Activated CD4-positive, CD25-positive, alpha-beta regulatory T cell treated with anti-CD3 and anti-CD28 coated beads, Interleukin-2, amount 50 U/mL, for 24 hours (primary cell): ENCODE measurements at regions not wholly inside any gene's neighbourhood (a gene's known extent, or its start where the extent isn't known, plus 50 kb on each side); places are given as distances from the start of the nearest gene placed in this dataset.

Source experiments
- ATAC-seq, 2 donors: fragments of 150-1000 bp; cut with Tn5 transposase; one replicate each; pipeline ENCODE4 v1.10.0; 2021; ENCODE audit warnings: mild to moderate bottlenecking in 1 of 2, moderate library complexity in 1 of 2

DNA sequence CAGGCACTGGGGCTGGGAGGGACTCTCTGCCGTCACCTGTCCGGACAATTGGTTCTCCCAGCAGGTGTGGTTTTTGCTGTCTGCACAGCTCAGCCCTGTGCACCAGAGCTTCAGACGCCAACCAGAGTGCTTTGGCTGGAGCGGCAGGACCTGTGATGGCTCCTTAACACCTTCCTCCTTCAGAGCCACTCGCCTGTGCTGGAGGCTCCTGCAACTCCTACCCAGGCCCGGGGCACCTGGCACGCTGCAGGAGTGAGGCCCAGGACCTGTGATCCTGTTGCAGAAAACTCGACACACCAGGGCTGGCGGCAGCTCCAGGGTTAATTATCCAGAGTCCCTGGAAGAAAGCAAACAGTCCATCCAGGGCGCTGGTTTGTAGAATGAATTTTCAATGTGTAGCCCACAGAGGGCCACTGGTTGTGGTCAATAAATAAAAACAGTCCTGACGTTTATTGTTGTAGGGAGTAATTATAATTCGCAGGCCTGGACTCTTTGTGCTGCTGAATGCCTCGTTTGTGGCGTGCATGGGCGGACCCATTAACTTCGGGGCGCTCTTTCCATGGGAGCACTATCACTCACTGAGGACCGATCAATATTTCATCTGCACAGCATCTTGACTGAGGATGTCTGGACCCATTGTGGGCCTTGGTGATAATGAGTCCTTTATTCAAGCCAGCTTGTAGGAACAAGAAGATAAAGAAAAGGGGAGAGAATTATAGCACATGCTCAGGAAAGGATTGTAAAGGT, 339.7 kb upstream of the IRX4 start:
- no peak for ATAC-seq

DNA sequence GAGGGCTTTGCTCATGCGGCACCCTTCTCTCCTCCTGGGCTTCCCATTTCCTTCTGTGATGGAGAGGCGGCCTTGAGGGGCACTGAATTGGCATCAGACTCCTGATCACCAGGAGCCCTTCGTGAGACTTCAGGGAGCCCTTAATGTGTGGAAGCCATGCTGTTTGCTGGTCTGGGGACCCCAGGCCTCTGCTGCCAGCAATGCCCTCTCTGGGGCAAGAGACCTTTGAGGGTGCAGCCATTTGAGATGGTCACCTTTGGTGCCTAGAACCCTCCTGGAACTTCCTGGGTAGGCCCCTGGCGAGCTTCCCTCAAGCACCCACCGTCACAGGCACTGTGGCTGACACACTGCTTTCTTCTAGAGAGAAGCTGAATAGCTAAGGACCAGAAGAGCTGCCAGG, 338.7 kb upstream of the IRX4 start:
- no peak for ATAC-seq

DNA sequence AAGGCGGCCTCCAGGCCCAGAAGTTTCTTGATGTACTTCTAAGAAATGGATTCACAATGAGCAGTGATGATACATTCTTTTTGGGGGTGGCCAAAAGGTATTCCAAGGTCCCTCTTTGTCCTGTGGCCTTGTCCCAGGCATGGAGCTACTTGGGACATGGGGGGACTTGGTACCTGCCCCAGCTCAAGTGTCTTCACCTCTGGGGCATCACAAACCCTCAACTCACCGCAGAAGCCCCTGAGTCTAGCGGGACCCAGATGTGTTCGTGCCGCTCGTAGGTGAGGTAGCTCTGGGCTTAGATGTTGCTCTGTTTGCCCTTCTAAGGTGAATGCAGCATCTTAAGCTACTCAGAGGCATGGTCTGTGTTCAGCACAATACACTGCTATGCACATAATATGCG, 338.0 kb upstream of the IRX4 start:
- no peak for ATAC-seq

DNA sequence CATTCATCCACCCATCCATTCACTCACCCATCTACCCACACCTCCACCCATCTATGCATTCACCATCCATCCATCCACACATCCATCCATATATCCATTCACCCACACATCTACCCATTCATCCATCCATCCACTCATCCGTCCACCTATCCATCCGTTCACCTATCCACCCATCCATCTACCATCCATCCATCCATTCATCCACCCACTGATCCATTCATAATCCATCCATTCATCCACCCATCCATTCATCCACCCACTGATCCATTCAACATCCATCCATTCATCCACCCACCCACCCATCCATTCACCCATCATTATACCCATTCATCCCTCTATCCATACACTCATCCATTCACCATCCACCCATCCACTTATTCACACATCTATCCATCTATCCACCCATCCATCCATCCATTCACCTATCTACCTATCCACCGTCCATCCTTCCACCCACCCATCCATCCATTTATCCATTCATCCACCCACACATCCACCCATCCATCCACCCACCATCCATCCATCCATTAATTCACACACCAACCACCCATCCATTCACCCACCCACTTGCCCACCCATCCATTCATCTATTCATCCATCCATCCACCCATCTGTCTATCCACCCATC, 336.5 kb upstream of the IRX4 start:
- no peak for ATAC-seq

DNA sequence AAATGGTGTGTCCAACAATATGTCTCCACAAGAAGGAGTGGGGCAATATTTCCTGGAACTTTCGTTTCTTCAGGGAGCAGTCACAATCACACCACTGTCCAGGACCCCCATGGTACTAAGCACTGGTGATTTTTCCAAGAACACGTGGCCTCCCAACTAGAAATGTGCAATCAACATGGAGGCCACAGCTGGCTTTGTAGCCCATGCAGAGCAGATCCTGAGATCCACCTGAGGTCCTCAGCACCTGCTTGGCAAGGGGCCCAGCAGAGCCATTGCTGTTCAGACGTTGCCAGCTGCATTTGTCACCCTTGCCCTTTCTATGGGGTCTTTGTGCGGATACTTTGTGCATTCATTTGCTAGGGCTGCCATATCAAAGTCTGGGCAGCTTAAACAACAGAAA, 334.5 kb upstream of the IRX4 start:
- no peak for ATAC-seq

DNA sequence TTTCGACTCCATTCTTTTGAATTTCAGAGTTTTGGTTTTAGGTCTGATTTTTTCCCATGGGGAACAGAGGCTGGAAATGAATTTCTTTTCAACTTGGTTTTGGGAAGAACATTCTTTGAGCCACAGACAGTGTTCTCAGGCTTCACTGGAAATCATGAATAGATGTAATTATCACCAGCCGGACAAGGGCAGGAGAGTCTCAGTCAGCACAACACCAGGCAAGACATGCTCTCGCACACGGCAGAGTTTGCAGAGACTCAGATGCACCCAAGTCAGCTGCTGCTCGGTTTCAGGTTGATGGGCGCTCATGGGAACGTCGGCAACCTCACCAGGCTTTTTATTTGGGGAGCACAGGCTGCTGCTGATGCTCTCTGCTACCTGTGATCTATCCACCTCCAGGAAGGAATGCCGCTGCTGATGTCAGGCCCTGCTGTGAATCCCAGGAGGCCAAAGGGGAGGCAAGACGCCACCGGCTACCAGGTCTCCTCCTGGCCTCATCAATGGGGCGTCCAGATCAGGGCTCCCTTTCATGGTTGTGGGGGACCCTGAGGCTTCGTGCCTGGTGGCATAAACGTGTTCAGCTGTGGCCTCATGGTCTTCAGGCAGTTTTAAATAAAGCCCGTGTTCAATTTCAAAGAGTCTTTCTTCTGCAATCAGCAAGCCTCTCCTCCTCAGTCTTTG, 332.3 kb upstream of the IRX4 start:
- ATAC-seq = no peak

DNA sequence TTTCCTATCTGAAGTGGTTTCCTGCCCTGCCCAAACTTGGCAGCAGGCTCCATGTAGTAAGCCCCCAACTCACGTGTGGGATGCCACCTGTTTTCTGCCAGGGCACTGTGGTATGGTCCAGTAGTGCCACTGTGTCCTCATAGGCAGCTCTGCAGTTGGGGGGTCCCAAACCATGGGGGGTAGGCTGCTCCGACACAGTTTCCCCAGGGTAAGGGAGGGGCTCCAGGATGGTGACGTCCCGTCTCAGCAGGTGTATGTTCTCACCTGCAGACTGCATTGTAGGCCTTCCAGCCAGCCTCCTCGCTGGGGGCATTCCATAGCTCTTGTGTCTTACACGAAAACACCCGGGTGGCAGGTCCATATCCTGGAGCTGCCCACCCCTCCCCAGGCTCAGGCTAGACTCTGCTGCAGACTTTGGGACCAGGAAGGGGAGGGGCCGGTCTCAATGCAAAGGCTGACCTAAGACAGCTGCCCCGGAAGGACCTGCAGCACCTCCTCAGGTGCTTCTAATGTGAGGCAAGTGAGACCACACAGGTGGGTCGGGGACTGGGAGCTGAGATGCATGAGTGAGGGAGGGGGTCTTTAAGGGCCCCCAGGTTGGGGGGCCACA, 330.5 kb upstream of the IRX4 start:
- no peak for ATAC-seq

DNA sequence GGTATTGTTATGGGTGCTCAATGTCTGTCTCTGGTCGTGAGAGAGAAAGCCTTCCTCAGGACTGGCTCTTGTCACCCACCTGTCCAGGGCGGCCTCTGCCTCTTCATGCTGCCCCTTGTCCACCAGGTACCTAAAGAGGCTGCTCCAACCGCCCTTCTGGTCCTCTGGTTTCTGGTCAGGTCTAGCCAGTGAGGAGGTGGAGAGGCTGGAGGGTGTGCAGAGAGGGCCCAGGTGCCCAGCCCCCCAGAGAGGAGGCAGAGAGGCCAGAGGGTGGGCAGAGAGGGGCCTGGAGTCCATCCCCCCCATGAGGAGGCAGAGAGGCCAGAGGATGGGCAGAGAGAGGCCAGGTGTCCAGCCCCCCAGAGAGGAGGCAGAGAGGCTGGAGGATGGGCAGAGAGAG, 329.8 kb upstream of the IRX4 start:
- no peak for ATAC-seq

DNA sequence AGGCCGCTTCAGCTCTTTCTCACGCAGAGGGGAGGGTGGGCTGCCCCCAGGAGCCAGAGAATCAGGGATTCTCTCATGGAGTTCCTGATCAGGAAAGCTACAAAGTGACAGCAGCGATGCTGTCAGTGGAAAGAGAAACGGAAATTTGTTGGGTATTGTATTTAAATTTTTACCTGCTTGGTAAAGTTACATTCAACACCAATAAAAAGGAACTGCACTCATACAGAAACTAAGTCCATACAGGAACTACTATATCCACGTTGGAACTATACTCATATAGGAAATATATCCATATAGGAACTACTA, 325.5 kb upstream of the IRX4 start:
- ATAC-seq = no peak

DNA sequence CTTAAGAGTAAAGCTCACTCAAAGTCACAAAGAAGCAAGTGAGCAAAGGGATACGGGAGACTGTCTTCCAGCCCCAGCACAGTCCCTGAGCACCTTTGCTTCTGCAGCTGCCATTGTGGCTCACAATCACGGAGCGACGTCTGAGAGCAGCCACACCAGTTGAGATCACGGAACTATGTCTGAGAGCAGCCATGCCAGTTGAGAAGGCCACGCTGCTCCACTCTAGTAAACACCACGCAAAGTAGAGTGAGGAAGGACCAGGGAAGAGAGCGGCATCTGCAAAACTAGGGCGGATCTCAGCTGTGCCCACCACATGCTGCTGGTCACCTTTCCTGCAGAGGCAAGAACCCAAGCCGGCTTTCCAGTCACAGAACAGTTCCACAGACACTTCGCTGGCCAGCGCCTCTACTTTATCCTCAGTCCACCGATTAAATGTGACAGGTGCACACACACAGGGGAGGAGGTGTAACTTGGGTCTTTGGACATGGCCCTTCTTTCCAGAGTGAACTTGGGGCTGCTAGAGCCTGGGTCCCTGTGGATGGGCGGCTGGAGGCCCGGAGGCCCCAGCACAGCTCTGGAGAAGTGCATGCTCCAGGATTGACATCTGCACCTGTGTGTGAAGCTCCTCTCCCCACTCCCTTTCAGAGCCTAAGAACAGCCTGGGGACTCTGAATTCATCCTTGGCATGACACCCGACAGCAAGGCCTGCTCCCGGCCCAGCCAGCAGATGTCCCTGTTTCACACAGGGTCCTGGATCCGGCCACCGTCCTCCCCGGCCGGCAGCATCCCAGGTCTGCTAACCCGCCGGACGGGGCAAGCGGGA, 324.9 kb upstream of the IRX4 start:
- ATAC-seq = no peak

DNA sequence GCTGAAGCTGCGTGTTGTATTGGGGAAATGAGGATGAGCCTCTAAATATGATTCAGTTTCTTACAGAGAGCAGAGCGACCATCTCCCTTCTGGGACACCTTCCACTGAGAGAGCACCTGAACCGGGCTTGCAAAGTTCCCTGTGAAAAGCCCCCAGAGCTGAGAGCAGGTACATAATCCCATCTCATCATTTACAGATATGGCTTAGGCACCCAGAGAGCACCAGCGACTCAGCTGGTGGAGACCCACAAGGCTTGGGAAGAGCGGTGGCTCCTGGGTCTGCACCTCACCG, 324.3 kb upstream of the IRX4 start:
- no peak for ATAC-seq

DNA sequence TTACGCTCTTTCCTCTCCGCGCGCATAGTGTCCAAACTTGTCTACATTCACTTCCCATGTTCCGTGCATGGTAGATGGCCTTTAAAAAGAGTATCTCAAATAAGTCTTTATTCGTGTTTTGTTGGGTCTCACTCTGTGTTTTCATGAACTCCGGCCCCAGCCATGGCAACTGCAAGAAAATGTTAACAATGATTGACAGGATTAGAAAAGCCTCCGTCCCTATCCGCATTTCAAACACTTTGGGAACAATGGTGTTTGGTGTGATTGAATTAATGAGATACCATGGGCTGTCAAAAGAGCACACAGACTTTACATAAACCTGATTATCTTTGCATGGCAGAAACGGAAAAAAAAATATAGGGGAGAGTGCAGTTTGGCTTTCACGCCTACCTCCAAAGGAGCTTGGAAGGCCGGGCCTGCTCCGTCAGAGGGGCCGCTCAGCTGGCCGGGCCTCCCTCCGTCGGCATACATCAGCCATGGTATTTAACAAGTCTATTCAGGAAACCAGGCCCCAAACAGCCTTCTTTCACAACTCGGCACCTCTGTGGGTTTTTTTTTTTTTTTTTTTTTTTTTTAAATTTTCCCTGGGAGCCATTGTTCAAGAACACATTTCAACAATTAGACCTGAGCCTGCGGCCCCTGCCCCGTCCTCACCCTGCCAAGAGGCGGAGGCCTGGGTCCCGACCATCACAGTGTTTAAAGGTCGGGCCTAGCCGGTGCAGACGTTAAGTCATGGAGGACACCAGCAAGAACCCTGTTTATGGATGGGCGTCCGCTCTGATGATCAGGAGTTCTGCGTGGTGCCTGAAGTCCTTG, 323.8 kb upstream of the IRX4 start:
- ATAC-seq = no peak

DNA sequence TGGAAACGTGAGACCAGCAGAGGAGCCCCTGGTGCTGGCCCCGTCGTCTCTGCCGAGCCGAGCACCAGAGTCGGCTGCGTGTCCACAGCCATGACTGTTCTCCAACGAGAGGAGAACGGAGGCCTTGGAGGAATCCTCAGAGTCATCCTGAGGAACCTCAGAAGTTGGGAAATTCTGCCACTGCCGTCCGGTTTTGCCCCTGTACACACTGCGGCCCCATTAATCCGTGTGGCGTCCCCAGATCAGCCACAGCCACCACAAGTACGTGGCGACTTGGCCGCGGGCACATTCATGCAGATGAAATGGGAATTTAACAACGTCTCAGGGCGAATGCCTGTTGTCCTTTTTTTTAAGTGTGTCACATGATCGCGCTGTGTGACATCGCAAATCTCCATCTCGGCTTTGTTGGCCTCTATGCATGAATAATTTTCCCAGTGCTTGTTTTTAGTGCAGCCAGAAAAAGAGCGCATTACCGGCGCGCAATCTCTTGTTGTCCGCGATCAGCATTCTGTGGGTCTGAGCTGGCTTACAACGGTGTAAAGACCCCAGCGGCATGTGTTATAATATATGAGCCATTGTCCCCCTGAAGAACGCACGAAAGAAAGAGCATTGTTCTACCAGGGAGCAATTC, 323.0 kb upstream of the IRX4 start:
- ATAC-seq = no peak

DNA sequence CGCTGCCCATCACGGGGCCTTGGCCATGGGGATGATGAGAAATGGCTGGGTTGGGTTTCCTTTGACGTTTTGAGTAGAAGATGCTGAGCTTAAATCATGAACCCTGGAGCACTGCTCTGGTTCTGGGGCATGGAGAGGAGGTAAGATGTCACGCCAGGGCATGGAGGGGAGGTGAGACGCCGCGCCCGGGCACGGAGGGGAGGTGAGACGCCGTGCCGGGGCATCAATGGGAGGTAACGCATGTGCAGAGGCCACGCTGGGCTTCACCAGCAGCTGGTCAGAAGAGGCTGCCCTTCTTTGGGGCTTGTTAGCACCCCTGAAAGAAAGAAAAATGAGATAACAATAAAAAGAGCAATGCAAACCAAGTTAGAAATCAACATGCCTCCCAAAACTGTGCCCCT, 322.5 kb upstream of the IRX4 start:
- no peak for ATAC-seq

DNA sequence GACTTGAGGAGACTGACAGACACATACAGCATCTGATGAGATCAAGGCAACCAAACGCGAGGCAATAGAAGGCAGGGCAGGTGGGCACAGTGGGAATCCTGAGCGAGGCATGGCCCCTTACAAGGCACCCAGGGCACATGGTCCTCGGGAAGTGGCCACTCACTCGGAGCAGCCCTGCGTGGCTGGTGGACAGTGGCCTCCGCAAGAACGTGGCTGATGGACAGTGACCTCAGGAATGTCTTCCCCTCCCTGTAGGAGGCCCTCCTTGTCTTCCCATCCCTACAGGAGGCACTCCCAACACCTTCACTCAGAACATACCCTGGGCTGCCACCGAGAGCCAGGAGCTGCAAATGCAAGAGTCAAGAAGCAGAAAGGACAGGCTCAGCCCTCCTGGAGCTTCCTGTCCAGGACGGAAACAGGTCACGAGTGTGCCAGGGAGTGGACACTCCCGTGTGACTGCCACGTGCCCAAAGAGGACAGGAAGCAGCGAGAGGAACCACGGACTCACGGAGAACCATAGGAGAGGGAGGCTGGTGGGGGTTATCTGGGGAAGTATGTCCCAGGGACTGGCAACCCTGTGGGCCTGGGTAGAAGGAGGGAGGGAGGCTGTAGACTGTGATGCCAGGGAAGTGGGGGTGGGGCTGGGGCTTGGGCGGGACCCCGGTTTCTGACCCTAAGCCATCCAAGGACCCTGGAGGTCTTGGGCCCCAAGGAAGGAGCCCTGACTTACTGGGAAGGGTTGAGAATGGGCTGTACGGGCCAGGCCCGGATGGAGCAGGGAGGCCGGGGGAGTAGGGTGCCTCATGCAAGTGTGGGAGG, 321.9 kb upstream of the IRX4 start:
- ATAC-seq = no peak

DNA sequence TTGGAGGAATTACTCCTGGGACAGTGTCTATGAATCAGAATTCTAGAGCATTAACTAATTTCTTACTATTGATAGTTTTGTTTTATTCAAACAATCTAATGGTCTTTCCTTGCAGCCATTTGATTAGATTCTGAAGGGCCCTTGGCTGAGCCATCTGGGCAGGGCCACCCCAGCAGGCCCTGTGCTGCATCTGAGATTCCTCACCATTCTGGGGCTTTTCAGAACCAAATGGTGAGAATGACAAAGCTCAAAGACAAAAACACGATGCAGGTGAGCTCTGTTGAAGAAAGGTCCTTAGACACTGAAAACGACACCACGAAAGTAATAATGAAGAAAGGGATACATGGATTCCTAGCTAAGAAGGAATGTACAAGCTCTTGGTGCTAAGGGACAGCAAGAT, 321.0 kb upstream of the IRX4 start:
- no peak for ATAC-seq

DNA sequence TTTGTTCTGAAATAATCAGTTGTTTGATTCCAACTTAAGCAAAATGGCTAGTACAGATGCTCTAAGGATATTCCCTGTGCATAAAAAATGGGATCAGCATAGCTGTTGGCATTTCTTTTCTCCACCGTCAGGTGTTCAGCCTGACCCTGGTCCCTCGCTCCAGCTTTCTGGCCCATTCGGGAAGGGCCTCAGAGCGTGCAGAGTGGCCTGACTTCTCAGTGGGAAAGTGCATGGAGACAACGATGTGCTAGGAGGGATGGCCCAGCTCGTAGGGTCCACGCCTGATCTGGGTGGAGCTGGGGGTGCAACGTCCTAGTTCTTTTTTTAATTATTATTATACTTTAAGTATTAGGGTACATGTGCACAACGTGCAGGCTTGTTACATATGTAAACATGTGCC, 319.1 kb upstream of the IRX4 start:
- ATAC-seq = no peak

DNA sequence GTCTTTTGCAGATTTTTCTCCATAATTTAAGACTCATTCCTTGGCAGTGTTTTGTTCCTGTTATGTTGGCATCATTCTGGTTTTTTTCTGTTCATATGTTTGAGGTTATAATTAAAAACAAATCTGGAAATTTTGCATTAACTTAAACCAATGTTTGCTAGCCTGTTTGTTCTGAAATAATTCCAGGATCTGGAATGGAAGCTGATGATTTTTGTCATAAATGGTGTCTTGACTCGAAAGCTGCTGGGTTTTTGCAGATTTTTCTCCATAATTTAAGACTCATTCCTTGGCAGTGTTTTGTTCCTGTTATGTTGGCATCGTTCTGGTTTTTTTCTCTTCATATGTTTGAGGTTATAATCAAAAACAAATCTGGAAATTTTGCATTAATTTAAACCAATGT, 318.7 kb upstream of the IRX4 start:
- ATAC-seq = no peak

DNA sequence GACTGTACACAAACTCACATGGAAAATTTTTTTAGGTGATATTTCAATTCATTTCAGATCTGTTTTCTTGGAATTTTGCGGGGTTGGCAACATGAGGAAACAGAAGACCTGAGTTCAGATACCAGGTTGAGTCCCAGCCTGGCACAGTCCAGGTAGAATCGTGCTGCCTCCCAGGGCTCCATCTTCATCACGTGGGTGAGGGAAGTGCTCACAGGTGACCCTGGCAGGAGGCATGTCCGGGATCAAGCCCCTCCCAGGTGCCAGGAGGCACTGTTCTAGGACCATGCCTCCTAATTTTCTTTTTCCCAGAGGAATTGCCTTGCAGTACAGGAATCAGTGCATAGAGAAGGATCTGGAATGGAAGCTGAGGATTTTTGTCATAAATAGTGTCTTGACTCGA, 318.3 kb upstream of the IRX4 start:
- no peak for ATAC-seq

DNA sequence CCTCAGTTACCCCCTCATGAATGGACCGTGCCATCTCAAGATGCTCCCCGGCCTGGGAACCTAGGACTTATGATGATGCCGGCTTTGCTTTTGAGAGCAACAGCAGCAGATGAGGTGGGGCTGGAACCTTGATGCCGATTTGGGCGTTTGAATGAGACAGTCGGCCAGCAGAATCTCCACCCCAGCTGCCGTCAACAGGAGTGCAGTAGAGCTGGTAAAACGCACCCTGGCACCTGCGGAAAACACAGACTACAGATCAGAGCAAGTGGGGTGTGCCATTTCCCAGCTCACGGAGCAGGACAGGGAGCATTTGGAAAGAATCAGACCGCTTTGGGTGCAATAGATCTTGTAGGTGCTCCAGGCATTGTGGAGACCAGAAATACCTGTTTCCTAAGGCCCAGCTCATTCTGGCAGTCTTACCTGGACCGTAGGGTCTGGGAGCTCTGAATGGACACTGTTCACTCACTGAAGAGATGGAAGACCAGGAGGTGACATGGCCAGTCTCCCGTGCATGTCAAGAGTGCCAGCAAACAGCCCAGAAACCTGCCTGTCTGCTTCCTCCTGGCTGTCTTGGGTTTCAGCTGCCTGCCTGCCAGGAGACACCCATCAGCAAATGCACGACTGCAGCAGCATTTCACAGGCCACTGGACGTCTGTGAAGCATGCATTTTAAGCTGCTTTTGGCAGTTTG, 317.7 kb upstream of the IRX4 start:
- ATAC-seq = no peak

DNA sequence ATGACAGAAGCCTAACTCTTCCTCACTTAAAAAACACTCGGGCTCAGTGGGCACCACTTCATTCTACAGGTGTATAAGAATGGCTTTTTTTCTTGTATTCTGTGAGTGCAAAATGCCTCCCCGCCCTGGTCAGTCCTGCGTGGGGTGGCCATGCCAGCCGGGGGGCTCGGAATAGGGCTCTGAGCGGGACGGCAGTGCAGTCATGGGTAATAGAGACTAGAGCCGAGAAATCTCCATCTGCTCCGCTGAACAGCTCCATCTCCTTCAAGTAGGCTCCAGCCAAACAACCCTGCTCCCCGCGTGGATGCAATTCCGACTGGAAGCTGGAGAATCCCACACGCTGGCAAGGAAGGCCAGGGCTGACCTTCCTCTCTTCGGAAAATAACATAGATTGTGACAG, 317.0 kb upstream of the IRX4 start:
- no peak for ATAC-seq
